ENCODE measurements at regions not wholly inside any gene's neighbourhood (a gene's known extent, or its start where the extent isn't known, plus 50 kb on each side); places are given as distances from the start of the nearest gene placed in this dataset.
"Not testable (repeated sequence)": the region's sequence is repeated elsewhere in the genome, so short reads cannot be mapped to it uniquely, and the experiment has no call there.

- DNase-seq: peak; percentile 81
- peak; percentile 96 to 97 for ATAC-seq
- Histone ChIP-seq H3K4me1 (no peaks in the 10 kb centered on the region), H3K9me3 (no peaks in the 10 kb centered on the region), H3K27ac (peak overlapping the region; percentile 32), H3K4me3 (peak overlapping the region; percentile 50), H3K27me3 (ENCODE audit: low read depth) (no peaks in the 10 kb centered on the region), H3K36me3 (no peaks in the 10 kb centered on the region)
- intact Hi-C loops (cut with DNase I): no loop called here
- TF ChIP-seq CTCF (IDR thresholded peaks at IDR 0.05): peak; percentile 96
Observed at GRCh38 chr2:204145263-204145751, 208.7 kb downstream of the ICOS start.

GRCh38 chr2:204145791-204146190 is 209.2 kb downstream of the ICOS start:
- DNase-seq (no peak), ATAC-seq (peak in 1 of 2 donors; percentile 63)
- Histone ChIP-seq H3K4me1 (no peaks in the 10 kb centered on the region), H3K27ac (peak overlapping the region; percentile 32), H3K9me3 (no peaks in the 10 kb centered on the region), H3K36me3 (no peaks in the 10 kb centered on the region), H3K27me3 (ENCODE audit: low read depth) (no peaks in the 10 kb centered on the region), H3K4me3 (peak overlapping the region; percentile 50)
- intact Hi-C loops (cut with DNase I): no loop called here
- no peak for TF ChIP-seq CTCF (IDR thresholded peaks at IDR 0.05)

- H3K4me3 ChIP-seq; H3K9me3 ChIP-seq; H3K27ac ChIP-seq; intact Hi-C loops (cut with DNase I); H3K27me3 ChIP-seq (ENCODE audit: low read depth); H3K36me3 ChIP-seq; DNase-seq; H3K4me1 ChIP-seq; ATAC-seq: not testable (repeated sequence)
Observed at GRCh38 chr2:204147040-204147439, 210.5 kb downstream of the ICOS start.

- Histone ChIP-seq H3K27me3 (ENCODE audit: low read depth) (no peaks in the 10 kb centered on the region), H3K36me3 (no peaks in the 10 kb centered on the region), H3K9me3 (no peaks in the 10 kb centered on the region), H3K4me3 (no peak overlapping the region), H3K27ac (no peak overlapping the region), H3K4me1 (no peaks in the 10 kb centered on the region)
- intact Hi-C loops (cut with DNase I): no loop called here
- no peak for TF ChIP-seq CTCF (IDR thresholded peaks at IDR 0.05)
- DNase-seq: no peak
- ATAC-seq: no peak
Observed at GRCh38 chr2:204150721-204151120, 214.2 kb downstream of the ICOS start.

- ATAC-seq: no peak
- H3K27ac ChIP-seq: no peak overlapping the region
Observed at GRCh38 chr2:204152616-204153015, 216.1 kb downstream of the ICOS start.

GRCh38 chr2:204154863-204155262 is 218.3 kb downstream of the ICOS start:
- Histone ChIP-seq H3K9me3 (no peaks in the 10 kb centered on the region), H3K4me1 (no peaks in the 10 kb centered on the region), H3K36me3 (no peaks in the 10 kb centered on the region), H3K27me3 (ENCODE audit: low read depth) (no peaks in the 10 kb centered on the region), H3K27ac (no peak overlapping the region), H3K4me3 (no peak overlapping the region)
- DNase-seq (no peak), ATAC-seq (no peak)
- intact Hi-C loops (cut with DNase I): no loop called here
- TF ChIP-seq CTCF (IDR thresholded peaks at IDR 0.05): no peak

More at GRCh38 chr2:204152616-204153015, 216.1 kb downstream of the ICOS start:
- no peaks in the 10 kb centered on the region for H3K4me1 ChIP-seq
- TF ChIP-seq CTCF (IDR thresholded peaks at IDR 0.05): no peak
- no peaks in the 10 kb centered on the region for H3K27me3 ChIP-seq (ENCODE audit: low read depth)
- intact Hi-C loops (cut with DNase I): no loop called here
- H3K9me3 ChIP-seq: no peaks in the 10 kb centered on the region
- no peak for DNase-seq
- no peaks in the 10 kb centered on the region for H3K36me3 ChIP-seq
- H3K4me3 ChIP-seq: no peak overlapping the region
